ENCODE measurements at regions not wholly inside any gene's neighbourhood (a gene's known extent, or its start where the extent isn't known, plus 50 kb on each side); places are given as distances from the start of the nearest gene placed in this dataset.
"Not testable (repeated sequence)": the region's sequence is repeated elsewhere in the genome, so short reads cannot be mapped to it uniquely, and the experiment has no call there.

DNA sequence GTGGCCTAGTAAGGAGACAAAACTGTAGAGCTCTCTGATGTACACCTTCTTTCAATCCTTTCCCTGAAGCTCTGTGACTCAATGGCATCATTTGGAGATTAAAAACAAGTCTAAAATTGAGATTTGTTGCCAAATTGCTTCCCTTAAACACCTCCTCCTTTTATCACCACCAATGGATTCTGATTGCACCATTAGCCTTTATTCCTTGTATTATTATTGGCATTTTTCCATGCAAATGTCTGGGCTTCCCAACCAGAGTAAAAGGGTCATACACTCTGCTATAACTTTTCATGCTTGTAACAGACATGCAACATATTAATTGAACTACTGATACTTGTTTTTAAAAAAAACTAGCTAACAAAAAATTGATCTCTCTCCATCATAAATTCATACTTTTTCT, 124.2 kb downstream of the CCDC34 start:
- Mint-ChIP-seq H3K27me3 (ENCODE audit: low read depth) (peaks cover 3% of the 10 kb centered on the region), H3K9me3 (no peaks in the 10 kb centered on the region), H3K27ac (no peak overlapping the region), H3K4me1 (ENCODE audit: low read depth) (no peaks in the 10 kb centered on the region), H3K36me3 (ENCODE audit: low read depth) (no peaks in the 10 kb centered on the region), H3K4me3 (no peak overlapping the region)
- DNase-seq = no peak
- intact Hi-C loops (cut with micrococcal nuclease) = no loop called here
- CTCF ChIA-PET = no interaction called here

DNA sequence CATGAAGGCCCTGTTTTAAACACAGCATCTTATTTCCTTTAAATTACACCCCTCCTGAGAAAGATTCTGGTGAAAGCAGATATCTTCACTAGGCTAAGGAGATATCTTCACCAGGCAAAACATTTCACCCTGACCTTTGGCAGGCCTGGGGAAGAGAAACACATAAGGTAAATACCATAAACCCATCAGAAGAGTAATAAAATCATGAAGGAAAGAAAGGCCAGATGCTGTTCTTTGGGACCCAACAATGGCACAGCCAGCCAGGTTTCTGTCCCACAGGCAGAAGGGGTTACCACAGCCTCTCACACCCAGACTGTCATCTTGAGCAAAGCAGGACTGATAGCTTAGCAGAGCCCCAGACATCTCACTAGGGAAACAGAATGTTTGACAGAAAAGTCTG, 125.4 kb downstream of the CCDC34 start:
- DNase-seq = no peak
- CTCF ChIA-PET = no interaction called here
- Mint-ChIP-seq H3K4me3 (no peak overlapping the region), H3K27ac (no peak overlapping the region), H3K9me3 (no peaks in the 10 kb centered on the region), H3K4me1 (ENCODE audit: low read depth) (no peaks in the 10 kb centered on the region), H3K36me3 (ENCODE audit: low read depth) (no peaks in the 10 kb centered on the region), H3K27me3 (ENCODE audit: low read depth) (no peaks in the 10 kb centered on the region)
- intact Hi-C loops (cut with micrococcal nuclease) = no loop called here

DNA sequence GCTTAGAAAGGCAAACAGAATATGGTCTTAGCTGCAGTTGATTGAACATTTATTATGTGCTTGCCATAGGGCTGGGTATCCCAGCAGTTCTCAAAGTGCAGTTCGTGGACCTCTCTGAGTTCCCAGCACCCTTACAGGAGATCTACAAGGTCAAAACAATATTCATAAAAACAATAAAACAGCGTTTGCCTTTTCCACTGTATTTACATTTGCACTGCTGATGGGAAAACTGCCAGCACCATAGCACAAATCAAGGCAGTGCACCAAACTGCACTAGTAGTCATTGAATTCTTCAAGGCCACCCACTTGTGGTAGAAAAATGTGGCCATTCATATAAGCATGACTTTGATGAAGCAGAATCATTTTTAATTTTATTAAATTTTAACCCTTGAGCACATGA, 128.1 kb downstream of the CCDC34 start:
- no peaks in the 10 kb centered on the region for H3K36me3 Mint-ChIP-seq (ENCODE audit: low read depth)
- no peaks in the 10 kb centered on the region for H3K9me3 Mint-ChIP-seq
- H3K27ac Mint-ChIP-seq = no peak overlapping the region
- intact Hi-C loops (cut with micrococcal nuclease) = no loop called here
- H3K4me3 Mint-ChIP-seq = no peak overlapping the region
- H3K27me3 Mint-ChIP-seq (ENCODE audit: low read depth) = peaks cover 2% of the 10 kb centered on the region
- CTCF ChIA-PET = no interaction called here
- DNase-seq = no peak
- no peaks in the 10 kb centered on the region for H3K4me1 Mint-ChIP-seq (ENCODE audit: low read depth)

DNA sequence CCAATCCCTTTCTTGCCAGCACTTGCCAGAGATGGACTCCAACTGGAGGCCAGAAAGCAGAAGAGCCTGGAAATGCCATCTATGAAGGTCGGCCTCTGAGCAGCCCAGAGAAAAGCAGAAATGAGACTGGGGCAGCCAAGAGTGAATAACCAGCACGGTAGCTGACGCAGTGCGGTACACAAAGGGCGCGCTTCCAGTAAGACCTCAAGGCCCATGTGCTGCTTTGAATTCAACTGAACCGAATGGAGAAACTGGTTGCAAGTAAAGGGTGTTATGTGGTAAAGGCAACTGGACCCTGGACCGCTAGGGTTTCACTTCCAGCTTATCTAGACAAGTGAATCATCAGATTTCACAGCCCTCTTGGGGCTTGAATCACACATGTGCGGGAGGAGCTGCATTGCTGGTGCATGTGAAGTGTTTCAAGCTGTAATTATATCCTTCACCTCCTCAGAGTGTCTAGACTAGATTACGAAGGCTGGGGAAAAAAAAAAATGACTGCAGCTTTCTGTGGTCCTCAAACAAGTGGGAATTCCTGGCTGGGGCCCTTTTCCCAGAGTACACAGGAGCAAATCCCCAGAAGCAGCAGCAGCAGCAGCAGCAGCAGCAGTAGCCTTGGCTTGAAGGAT, 128.9 kb downstream of the CCDC34 start:
- no peaks in the 10 kb centered on the region for H3K36me3 Mint-ChIP-seq (ENCODE audit: low read depth)
- H3K27ac Mint-ChIP-seq = no peak overlapping the region
- intact Hi-C loops (cut with micrococcal nuclease) = no loop called here
- no peaks in the 10 kb centered on the region for H3K9me3 Mint-ChIP-seq
- H3K4me3 Mint-ChIP-seq = no peak overlapping the region
- CTCF ChIA-PET = no interaction called here
- no peak for DNase-seq
- peaks cover 2% of the 10 kb centered on the region for H3K27me3 Mint-ChIP-seq (ENCODE audit: low read depth)
- H3K4me1 Mint-ChIP-seq (ENCODE audit: low read depth) = no peaks in the 10 kb centered on the region

GRCh38 chr11:27233654-27234042, 129.4 kb downstream of the CCDC34 start:
- Mint-ChIP-seq H3K27me3 (ENCODE audit: low read depth) (peaks cover 2% of the 10 kb centered on the region), H3K27ac (no peak overlapping the region), H3K36me3 (ENCODE audit: low read depth) (no peaks in the 10 kb centered on the region), H3K4me3 (no peak overlapping the region), H3K4me1 (ENCODE audit: low read depth) (no peaks in the 10 kb centered on the region), H3K9me3 (no peaks in the 10 kb centered on the region)
- CTCF ChIA-PET = interaction anchor here (0.6 kb wide), 1 partner anchor 76 kb away, joined by 3 read pairs; no protein-coding TSS in a partner anchor
- intact Hi-C loops (cut with micrococcal nuclease) = no loop called here
- DNase-seq = no peak

DNA sequence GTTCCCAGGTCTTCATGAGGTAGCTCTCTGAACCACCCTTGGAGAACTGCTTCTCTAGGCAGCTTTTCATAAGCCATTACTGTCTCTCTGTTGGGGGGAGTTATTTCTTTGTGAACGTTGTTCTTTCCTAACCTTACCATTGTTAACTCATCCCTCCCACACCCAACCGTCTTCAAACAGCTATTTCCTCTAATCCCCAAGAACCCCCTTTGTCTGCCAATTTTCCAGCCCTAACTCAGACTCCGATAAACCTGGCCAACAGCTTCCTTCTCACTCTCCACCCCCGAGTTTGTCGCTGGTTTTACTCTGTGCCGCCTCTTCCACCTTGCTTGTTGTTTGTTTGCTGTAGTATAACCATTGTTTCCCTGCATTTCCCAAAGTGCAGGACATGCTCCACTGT, 131.5 kb downstream of the CCDC34 start:
- H3K4me1 Mint-ChIP-seq (ENCODE audit: low read depth) = no peaks in the 10 kb centered on the region
- no peaks in the 10 kb centered on the region for H3K9me3 Mint-ChIP-seq
- no peak for DNase-seq
- CTCF ChIA-PET = interaction anchor here (0.8 kb wide), 1 partner anchor 254 kb away, joined by 4 read pairs; no protein-coding TSS in a partner anchor
- H3K4me3 Mint-ChIP-seq = no peak overlapping the region
- peaks cover 4% of the 10 kb centered on the region for H3K27me3 Mint-ChIP-seq (ENCODE audit: low read depth)
- intact Hi-C loops (cut with micrococcal nuclease) = no loop called here
- H3K36me3 Mint-ChIP-seq (ENCODE audit: low read depth) = no peaks in the 10 kb centered on the region
- H3K27ac Mint-ChIP-seq = no peak overlapping the region

DNA sequence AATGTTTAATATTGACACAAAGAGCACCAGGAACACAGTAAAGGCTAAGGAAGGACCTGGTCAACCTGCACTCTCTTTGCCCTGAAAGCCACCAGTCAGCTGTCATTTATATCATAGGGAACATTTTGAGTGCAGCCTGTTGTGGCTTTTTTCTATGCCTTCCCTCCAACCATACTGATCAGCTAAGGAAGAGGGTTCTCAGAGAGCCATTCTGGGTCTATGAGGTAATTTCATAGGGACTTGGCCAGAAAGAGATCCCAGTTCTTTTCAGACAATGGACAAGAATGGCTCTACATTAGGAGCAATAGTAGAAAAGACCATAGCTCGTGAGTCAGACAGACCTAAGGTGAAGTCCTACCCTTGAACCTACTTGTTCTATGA, 132.8 kb downstream of the CCDC34 start:
- DNase-seq = no peak
- H3K9me3 Mint-ChIP-seq = no peaks in the 10 kb centered on the region
- H3K36me3 Mint-ChIP-seq (ENCODE audit: low read depth) = no peaks in the 10 kb centered on the region
- intact Hi-C loops (cut with micrococcal nuclease) = no loop called here
- CTCF ChIA-PET = no interaction called here
- no peak overlapping the region for H3K27ac Mint-ChIP-seq
- H3K27me3 Mint-ChIP-seq (ENCODE audit: low read depth) = peaks cover 4% of the 10 kb centered on the region
- no peak overlapping the region for H3K4me3 Mint-ChIP-seq
- H3K4me1 Mint-ChIP-seq (ENCODE audit: low read depth) = no peaks in the 10 kb centered on the region

DNA sequence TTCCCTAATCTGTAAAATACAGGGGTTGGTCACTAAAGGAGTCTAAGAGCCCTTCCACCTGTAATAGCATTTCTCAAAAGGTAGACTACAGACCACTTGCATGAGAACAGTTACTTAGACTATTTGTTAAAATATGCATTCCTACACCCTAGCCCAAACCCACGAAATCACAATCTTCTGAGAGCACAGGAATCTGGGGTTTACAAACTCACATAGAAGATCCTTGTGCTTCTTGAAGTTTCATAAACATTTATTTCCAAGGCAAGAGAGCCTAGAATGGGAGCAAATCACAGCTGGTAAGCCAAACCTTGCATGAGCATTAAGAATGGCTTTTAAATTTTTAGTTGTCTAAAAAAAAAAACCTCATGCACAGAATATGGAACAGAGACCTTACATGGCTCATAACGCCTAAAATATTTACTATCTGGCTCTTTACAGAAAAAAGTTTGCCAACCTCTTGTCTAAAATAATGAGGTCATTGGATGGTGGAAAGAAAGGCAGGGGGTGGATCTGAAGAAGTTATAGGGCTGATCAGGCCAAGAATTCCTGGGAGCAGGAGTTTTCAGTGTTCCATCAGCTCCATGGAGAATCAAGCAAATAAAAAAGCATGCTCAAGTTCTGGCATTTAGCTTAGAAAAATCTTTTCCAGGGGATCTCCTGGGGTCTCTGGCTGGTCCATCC, 133.4 kb downstream of the CCDC34 start:
- Mint-ChIP-seq H3K27me3 (ENCODE audit: low read depth) (peaks cover 4% of the 10 kb centered on the region), H3K27ac (no peak overlapping the region), H3K4me3 (no peak overlapping the region), H3K9me3 (no peaks in the 10 kb centered on the region), H3K36me3 (ENCODE audit: low read depth) (no peaks in the 10 kb centered on the region), H3K4me1 (ENCODE audit: low read depth) (no peaks in the 10 kb centered on the region)
- intact Hi-C loops (cut with micrococcal nuclease) = no loop called here
- CTCF ChIA-PET = no interaction called here
- no peak for DNase-seq

GRCh38 chr11:27228906-27229290, 134.1 kb downstream of the CCDC34 start:
- no peak overlapping the region for H3K27ac Mint-ChIP-seq
- no peaks in the 10 kb centered on the region for H3K36me3 Mint-ChIP-seq (ENCODE audit: low read depth)
- intact Hi-C loops (cut with micrococcal nuclease) = no loop called here
- H3K9me3 Mint-ChIP-seq = no peaks in the 10 kb centered on the region
- H3K4me1 Mint-ChIP-seq (ENCODE audit: low read depth) = no peaks in the 10 kb centered on the region
- DNase-seq = no peak
- CTCF ChIA-PET = no interaction called here
- peaks cover 4% of the 10 kb centered on the region for H3K27me3 Mint-ChIP-seq (ENCODE audit: low read depth)
- H3K4me3 Mint-ChIP-seq = no peak overlapping the region

DNA sequence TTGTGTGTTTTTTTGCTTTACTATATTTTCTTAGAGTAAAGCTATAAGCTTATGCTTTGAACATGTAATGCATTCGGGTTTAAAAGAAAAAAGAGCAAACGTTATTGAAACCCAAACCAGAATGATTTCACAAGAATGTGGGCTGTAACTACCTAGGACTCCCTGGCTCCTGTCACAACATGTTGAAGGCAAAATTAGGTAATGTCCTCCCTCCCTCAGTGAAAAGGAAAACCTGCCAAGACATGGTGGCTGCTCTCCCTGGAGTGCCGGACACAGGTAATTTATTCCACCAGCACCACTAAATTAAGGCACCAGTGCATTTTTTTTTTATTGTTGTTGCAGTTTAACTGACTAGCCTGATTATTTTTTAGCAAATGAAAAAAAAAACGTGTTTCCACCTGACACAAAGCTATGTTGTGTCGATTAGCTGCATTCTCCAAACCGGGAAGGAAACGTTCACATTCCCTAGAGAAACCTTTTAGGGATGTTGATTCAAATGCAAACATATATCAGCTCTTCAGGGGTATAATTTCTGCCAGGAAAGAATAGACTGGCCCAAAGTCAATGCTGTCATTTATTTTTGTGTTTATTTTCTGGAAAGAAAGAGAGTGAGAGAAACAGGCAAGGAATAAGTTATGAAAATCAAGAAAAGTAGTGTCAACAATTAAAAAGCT, 134.6 kb downstream of the CCDC34 start:
- Mint-ChIP-seq H3K27ac (no peak overlapping the region), H3K9me3 (no peaks in the 10 kb centered on the region), H3K4me1 (ENCODE audit: low read depth) (no peaks in the 10 kb centered on the region), H3K27me3 (ENCODE audit: low read depth) (peaks cover 4% of the 10 kb centered on the region), H3K36me3 (ENCODE audit: low read depth) (no peaks in the 10 kb centered on the region), H3K4me3 (no peak overlapping the region)
- DNase-seq = no peak
- intact Hi-C loops (cut with micrococcal nuclease) = no loop called here
- CTCF ChIA-PET = no interaction called here

GRCh38 chr11:27227736-27228135, 135.3 kb downstream of the CCDC34 start:
- CTCF ChIA-PET = no interaction called here
- Mint-ChIP-seq H3K36me3 (ENCODE audit: low read depth) (no peaks in the 10 kb centered on the region), H3K9me3 (no peaks in the 10 kb centered on the region), H3K27me3 (ENCODE audit: low read depth) (peaks cover 4% of the 10 kb centered on the region), H3K27ac (no peak overlapping the region), H3K4me3 (no peak overlapping the region), H3K4me1 (ENCODE audit: low read depth) (no peaks in the 10 kb centered on the region)
- intact Hi-C loops (cut with micrococcal nuclease) = no loop called here
- no peak for DNase-seq

DNA sequence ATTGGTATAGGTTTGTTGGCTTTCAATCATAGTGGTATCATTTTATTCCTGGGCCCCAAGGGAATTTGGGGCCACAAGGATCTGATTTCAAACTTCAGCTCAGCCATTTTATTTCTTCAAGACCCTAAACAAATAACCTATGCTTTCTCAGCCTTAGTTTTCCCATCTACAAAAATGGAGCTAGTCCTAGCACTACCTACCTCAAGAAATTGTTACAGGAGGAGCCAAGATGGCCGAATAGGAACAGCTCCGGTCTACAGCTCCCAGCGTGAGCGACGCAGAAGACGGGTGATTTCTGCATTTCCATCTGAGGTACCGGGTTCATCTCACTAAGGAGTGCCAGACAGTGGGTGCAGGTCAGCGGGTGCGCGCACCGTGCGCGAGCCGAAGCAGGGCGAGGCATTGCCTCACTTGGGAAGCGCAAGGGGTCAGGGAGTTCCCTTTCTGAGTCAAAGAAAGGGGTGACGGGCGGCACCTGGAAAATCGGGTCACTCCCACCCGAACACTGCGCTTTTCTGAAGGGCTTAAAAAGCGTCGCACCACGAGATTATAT, 143.5 kb downstream of the CCDC34 start:
- CTCF ChIA-PET = interaction anchor here (0.7 kb wide), 1 partner anchor 108 kb away, joined by 3 read pairs; no protein-coding TSS in a partner anchor
- intact Hi-C loops (cut with micrococcal nuclease); DNase-seq: not testable (repeated sequence)

More for the DNA sequence above, 143.5 kb downstream of the CCDC34 start:
- not testable (repeated sequence) for H3K36me3 Mint-ChIP-seq (ENCODE audit: low read depth); H3K4me3 Mint-ChIP-seq; H3K27ac Mint-ChIP-seq; H3K9me3 Mint-ChIP-seq; H3K4me1 Mint-ChIP-seq (ENCODE audit: low read depth)
- peaks cover 12% of the 10 kb centered on the region for H3K27me3 Mint-ChIP-seq (ENCODE audit: low read depth)
